HG03460 (cell line): ENCODE measurements at regions not wholly inside any gene's neighbourhood (a gene's known extent, or its start where the extent isn't known, plus 50 kb on each side); places are given as distances from the start of the nearest gene placed in this dataset.

Experiments
- ATAC-seq: cut with Tn5 transposase; IDR thresholded peaks from one replicate; pipeline ENCODE4 v1.9.1; 2021; ENCODE audit not compliant: unreplicated experiment

GRCh38 chr2:156695595-156695994 lies 259.4 kb downstream of the GPD2 start:
- ATAC-seq, result no peak

- ATAC-seq, result no peak
These were observed 261.7 kb downstream of the GPD2 start for GRCh38 chr2:156697906-156698305.

DNA sequence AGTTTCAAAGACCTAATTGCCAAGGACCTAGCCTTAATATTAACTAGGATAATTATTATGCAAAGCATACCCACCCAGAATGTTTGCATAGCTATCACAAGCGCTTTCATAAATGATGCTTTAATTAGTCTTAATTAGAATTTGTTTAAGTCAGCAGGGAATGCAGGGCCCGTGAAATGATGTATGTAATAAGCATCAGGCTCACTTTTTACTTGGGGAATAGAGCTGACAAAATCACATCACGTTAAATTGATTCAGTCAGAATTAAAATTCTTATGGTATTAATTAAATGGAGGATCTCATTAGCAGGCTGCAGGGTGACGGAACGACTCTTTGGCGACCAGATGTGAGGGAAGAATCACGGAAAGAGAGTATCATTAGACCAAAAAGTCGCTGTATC lies 264.5 kb downstream of the GPD2 start:
- no peak for ATAC-seq

- ATAC-seq, result no peak
These were observed 266.4 kb downstream of the GPD2 start for GRCh38 chr2:156702541-156702940.

DNA sequence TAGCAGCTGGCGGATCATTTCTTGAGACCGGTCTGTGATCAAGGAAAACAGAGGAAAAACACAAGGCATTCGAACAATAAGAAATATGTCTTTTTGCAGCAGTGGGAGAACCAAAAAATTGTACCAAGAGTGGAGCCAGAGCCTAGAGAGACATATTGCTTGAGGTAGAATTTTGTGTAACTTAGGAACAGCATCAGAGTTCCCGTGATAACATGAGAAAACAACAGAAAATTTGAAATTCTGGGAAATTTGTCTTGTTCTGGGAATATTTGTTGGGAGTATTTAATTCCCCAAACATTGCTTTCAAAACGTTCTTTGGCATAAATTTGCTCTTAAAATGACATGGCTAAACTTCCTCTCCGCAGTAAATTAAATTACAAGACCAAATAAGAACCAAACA lies 267.5 kb downstream of the GPD2 start:
- no peak for ATAC-seq

GRCh38 chr2:156704132-156704531 lies 268.0 kb downstream of the GPD2 start:
- ATAC-seq, result no peak

DNA sequence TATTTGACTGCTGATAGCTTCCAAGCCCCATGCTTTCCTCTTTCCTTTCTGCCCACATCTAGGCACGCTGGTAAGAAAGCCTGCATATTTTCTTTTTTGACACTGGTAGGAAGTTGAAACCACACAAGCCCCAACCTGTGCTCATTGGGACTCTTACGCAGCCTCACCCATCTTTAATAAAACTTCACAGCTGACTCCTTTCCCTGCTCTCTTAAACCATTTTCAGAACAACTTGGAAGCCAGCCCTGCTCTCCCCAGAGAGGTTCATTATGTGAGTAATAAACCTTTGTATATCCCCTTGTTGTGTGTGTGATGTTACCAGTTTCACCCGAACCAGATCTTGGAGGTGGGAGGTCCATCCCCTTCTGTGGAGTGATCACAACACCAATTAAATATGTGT lies 268.4 kb downstream of the GPD2 start:
- ATAC-seq, result no peak

DNA sequence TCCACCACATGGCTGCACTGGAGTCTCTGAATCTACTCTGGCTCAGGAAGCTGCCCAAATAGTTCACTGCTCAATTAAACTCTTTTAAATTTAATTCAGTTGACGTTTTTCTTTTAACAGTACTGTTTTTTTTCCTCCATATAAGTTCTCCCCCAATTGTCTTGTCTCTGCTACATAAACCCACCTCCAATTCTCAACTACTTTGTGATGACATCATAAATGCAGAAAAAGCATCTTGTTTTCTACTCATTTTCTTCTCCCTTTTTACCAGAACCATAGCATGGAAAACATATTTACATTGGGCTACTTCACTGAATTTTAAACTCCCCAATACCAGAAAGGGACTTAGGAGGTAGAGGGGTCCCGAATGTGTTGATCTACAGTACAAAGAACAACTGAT lies 270.4 kb downstream of the GPD2 start:
- no peak for ATAC-seq

- ATAC-seq, result no peak
These were observed 271.9 kb downstream of the GPD2 start for GRCh38 chr2:156708051-156708450.

- ATAC-seq, result no peak
These were observed 272.9 kb downstream of the GPD2 start for GRCh38 chr2:156709091-156709490.

DNA sequence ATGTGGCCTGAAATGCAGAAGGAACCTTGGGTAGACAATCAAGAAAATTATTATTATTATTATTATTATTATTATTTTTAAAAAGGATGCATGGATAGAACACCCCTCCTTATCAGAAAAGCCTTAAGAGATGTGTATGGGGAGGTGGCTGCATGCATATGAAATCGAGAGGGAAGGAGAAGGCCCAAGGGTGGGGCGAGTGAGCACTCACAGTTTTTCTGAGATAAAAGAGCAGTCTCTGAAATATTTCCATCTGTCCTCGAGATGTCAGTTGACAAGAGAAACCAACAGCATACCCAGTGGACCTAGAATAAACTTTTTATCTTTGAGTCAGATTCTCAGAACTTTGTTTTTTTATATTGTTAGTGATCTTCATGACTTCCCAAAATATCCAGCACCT lies 282.9 kb downstream of the GPD2 start:
- no peak for ATAC-seq

DNA sequence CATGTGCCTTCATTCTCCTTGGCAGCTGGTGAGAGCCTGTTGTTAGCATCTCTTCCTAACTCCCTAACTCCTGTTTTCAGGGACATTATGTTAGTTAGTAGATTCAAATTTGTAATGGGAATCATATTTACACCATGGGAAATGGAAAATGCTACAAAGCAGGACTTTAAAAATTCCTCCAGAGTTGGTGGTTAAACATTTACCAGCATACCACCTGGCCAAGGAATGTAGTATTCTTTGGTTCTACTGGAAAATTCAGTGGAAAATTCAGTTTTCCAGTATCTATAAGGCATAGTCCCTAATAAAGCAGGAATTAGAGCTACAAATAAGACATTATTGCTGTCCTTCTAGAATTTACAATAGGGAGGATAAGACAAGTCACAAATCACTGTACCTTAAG lies 291.7 kb downstream of the GPD2 start:
- ATAC-seq, result no peak

GRCh38 chr2:156728328-156728727 lies 292.1 kb downstream of the GPD2 start:
- ATAC-seq, result no peak

DNA sequence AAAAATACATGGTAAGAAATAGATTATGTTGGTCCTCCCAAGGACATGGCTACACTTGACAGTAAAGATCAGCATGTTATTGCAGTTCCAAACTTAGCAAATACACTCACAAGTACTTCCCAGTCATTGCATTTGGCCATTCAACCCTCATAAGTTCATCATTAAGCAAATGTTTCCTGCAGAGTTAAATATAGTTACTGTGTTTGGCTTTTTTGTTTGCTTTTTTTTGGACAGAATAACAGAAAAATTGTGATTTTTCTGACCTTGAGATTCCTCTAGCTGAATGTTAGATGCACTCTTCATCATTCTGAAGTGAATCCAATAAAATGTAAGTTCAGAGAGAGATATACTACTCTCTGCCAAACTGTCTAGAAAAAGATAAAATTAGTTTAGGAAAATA lies 295.3 kb downstream of the GPD2 start:
- ATAC-seq, result no peak

DNA sequence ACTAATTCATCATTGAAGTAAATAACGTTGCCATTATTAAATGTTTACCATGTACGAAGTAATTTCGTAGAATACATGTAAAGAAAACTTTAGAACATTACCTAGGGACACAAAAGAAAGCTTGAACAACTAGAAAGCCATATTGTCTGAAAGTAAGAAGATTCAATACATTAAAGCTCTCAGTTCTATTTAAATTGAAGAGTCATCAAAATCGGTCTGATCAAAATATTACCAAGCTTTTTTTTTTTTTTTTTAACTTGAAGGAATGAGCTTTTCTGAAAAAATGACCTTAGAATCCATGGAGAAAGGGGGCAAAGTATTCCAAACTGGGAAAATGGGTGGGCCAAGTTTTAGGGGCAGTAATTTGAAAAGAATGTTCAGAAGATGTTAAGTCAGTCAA lies 300.8 kb downstream of the GPD2 start:
- no peak for ATAC-seq

- no peak for ATAC-seq
These were observed 303.1 kb downstream of the GPD2 start for GRCh38 chr2:156739301-156739700.

DNA sequence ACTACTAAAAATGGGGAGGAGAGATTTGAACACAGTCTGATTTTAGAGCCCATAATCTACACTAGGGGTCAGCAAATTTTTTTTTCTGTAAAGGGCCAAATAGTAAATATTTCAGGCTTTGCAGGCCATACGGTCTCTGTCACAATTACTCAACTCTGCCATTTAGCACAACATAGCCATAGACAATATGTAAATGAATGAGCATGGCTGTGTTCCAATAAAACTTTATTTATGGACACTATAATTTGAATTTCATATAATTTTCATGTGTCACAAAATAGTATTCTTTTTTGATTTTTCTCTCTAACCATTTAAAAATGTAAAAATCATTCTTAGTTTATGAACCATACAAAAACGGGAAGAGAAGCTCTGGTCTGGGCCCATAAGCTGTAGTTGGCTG lies 309.4 kb downstream of the GPD2 start:
- ATAC-seq, result no peak

DNA sequence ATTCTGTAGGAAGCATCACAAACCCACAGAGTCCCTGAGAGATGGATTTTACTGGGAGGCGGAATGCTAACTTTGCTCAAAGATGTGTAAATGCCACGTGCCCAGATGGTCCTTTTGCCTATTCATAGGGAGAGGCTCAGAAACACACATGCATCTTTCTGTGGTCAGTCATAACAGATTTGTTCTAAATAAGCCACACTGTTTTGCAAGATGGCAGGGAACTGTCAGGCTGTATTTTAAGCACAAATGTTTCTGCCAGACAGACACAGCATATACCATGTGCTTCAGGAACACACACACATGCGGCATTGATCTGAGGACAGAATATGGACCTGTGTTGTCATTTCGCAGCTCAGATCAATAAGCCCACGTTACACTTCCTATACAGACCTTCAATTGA lies 312.0 kb downstream of the GPD2 start:
- no peak for ATAC-seq

DNA sequence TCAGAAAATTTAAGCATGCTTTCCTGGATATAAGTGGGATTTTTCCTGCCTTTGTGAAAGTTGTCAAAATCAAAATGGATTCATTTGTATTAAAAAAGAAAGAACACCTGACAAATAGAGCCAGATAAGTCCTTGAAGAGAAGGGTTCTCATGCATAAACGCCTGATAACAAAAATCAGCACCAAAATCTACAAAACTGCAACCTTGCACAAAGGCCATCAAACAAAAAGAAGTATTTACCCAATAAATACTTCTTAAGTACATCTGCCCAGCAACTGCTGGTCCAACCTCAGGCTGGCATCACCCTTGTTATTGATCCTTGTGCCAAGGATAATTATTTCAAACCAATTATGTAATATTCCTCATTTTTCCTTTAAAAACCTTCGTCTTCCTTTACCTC lies 315.9 kb downstream of the GPD2 start:
- ATAC-seq, result no peak

GRCh38 chr2:156753766-156754165 lies 317.6 kb downstream of the GPD2 start:
- no peak for ATAC-seq

- no peak for ATAC-seq
These were observed 320.3 kb downstream of the GPD2 start for GRCh38 chr2:156756516-156756915.

DNA sequence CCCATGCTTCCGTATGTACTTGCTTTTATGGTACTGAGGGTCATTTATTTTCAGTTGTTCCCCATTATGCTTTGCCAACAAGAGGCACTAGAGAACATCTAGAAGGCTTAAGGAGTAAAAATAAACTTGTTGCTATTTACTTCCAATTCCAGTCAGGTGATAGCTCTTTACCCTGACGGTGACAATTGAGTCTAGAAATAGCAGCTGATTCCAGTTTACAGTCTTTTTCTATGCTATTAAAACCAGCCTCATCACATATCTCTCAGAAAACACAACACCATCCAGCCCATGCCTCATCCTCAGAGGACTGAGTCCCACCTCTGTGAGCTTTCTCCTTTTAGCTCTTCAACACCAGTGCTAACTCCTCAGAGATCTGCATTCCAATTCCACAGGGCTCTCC lies 327.0 kb downstream of the GPD2 start:
- ATAC-seq, result no peak

DNA sequence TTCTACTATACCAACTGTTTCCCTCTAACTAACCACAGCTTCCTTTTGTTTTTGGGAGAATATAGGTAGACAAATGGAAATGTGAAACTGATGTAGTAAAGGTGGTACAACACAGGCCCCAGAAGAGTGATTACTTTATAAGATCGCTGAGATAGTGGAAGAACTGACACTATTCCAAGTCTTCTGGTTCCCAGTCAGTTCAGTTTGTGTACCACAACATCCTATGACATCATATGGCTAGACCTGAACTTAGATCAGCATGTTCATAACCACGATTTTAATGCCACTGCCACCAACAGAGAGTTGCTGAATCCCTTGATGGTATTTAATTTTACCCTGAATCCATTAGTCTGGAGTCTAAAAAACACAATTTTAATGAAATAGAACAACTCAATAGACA lies 328.9 kb downstream of the GPD2 start:
- ATAC-seq, result no peak

GRCh38 chr2:156765450-156765849 lies 329.3 kb downstream of the GPD2 start:
- ATAC-seq, result no peak
